GM11168 (cell line): ENCODE measurements at regions not wholly inside any gene's neighbourhood (a gene's known extent, or its start where the extent isn't known, plus 50 kb on each side); places are given as distances from the start of the nearest gene placed in this dataset.

Source experiments
- in situ Hi-C: fragments of 300-500 bp; cut with MboI; formaldehyde crosslinking; loops from one replicate; pipeline ENCODE4 v1.12.0; 2022; ENCODE audit warnings: low sequenced_read_pairs; ENCODE audit not compliant: unreplicated experiment

DNA sequence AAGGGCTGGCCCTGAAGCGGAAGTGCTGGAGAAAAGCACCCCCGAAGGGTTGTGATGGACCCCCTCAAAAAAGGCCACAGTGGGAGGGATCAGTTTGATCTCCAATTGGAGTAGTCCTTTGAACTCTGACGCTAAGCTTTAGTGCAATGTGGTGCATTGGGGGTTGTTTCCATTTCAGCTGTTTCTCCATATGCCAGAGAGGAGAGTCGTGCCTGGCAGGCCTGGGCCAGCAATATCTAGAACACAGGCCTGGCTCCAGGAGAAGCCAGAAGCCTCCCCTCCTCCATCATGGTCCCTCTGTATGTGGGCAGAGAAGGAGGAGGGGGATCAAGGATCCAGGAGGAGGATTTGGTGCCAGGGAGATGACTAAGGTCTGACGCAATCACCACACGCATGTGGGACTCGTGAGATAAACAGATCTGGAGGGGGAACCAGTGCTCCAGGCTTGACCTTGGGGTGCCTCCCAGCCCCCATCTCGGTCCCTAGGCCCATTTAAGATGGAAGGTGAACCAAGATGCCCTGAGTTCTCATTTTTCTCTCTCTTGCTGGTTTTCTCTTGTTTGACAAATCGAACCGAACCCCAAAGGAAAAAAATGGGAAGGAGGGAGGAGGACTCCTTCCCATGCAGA lies 517.4 kb upstream of the JARID2 start:
- in situ Hi-C loops, result no loop called here

DNA sequence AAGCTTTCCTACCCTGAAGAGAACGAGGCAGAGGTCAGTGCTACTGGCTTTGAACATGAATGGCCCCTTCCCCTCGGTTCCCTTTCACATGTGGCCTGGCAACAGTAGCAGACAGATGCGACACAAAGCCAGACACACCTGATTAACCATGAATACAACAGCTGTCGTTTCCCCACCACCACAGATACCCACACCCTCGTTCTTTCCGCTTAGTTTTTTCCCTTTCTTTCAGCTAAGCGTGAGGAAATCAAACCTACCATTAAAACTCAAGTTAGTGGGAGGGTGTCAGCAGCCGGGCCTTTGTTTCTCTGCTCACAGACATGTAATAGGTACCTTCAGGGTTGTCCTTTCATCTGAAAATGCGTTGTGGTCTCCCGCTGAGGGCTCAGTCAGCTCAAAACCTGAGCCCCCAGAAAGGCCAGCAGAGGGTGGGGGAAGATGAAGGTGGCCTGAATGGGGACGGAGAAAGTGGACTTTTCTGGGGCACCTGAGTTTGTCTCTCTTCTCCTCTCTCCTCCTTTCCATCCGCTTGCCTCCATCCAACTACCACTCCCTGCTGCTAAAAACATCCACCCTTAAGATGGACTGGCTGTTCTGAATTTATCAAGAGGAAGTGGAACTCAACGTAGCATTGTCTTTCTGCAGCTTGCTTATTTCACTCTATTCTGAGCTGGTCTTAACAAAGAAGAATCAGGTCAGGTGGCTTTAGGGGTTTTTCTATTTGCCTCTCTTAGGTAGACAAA lies 516.6 kb upstream of the JARID2 start:
- in situ Hi-C loops, result no loop called here

- in situ Hi-C loops, result no loop called here
Observed at GRCh38 chr6:14730654-14731053, 515.2 kb upstream of the JARID2 start.

GRCh38 chr6:14731611-14732010 lies 514.3 kb upstream of the JARID2 start:
- in situ Hi-C loops, result no loop called here

- in situ Hi-C loops, result no loop called here
Observed at GRCh38 chr6:14732226-14732843, 513.5 kb upstream of the JARID2 start.

DNA sequence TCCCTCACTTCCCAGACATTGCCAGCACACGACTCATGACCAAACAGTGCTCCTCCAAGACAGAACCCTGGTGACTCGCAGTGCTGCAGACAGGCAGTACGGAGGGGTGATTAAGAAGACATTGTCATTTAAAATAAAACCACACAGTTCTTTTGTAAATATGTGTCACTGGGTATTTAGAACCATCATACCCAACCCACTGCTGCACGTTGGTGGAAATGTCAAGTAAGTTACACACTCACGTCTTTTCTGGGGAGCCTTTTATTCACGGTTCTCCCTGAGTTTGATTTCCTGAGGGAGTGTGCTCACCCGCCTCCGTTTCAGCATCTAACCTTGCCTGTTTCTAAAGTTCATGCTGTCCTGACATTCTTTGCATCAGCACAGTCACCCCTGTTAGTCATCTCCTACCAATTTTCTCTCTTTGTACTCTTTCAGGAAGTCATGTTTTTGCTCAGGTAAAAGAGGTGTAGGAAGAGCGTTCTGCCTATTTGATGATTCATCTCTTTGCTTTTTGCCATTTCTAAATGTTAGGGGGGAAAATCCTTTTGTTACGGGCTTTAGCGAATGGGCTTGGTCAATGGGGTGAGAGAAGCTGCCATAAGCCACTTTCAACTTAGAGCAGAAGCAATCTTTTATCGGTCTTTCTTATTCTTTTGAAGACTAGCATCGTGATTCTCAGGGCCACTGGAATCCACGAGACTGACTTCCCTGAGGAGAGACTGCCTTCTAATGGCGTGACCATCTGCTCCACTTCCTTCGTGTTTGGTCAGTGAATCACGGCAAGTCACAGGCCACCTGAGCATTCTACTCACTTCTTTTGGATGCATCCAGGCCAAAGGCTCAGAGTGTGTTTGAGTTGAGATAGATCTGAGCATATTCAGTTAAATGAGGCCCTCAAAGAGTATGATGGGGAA lies 512.8 kb upstream of the JARID2 start:
- in situ Hi-C loops, result no loop called here

GRCh38 chr6:14734052-14734415 lies 511.8 kb upstream of the JARID2 start:
- in situ Hi-C loops, result no loop called here

GRCh38 chr6:14734416-14735340 lies 511.2 kb upstream of the JARID2 start:
- in situ Hi-C loops, result no loop called here

GRCh38 chr6:14735956-14736486 lies 509.8 kb upstream of the JARID2 start:
- in situ Hi-C loops, result no loop called here

DNA sequence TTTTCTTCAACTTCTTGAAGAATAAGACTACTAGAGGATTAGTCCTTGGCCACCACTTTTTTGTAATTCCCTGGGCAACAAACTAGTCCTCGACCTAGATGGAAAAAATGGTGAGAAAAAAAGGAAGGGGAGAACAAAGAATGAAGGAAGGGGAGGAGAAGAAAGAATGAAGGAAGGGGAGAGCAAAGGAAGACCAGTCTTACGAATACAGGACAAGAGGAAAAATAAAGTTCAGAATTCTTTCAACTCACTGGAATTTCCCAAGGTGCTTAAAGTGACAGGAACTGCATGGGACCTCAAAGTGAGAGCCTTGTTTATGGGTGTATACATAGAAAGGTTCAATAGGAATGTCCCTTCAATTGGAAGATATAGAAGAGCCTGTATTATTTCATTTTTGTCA lies 509.3 kb upstream of the JARID2 start:
- in situ Hi-C loops, result no loop called here

DNA sequence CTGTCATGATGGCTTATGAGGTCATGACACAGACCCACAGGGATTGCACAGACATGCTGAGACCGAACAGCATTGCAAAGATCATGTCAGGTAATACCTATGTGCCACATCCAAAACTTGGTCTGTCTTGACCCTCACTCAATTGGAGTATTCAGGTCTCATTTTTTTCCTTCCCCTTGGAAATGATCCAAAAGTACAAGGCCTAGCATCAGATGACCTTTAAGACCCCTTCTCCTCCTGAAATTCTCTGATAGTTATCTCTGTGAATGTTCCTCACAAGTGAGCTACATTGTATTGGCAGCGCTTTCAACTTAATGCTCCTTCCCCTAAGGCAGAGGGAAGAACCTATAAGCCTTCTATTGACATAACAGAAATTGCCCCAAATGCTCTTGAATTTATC lies 507.4 kb upstream of the JARID2 start:
- in situ Hi-C loops, result no loop called here

- in situ Hi-C loops, result no loop called here
Observed at GRCh38 chr6:14738933-14739332, 506.9 kb upstream of the JARID2 start.

GRCh38 chr6:14739827-14740226 lies 506.0 kb upstream of the JARID2 start:
- in situ Hi-C loops, result no loop called here

GRCh38 chr6:14742171-14742570 lies 503.7 kb upstream of the JARID2 start:
- in situ Hi-C loops, result no loop called here

- in situ Hi-C loops, result no loop called here
Observed at GRCh38 chr6:14742680-14743079, 503.2 kb upstream of the JARID2 start.

- in situ Hi-C loops, result no loop called here
Observed at GRCh38 chr6:14743144-14743473, 502.8 kb upstream of the JARID2 start.

DNA sequence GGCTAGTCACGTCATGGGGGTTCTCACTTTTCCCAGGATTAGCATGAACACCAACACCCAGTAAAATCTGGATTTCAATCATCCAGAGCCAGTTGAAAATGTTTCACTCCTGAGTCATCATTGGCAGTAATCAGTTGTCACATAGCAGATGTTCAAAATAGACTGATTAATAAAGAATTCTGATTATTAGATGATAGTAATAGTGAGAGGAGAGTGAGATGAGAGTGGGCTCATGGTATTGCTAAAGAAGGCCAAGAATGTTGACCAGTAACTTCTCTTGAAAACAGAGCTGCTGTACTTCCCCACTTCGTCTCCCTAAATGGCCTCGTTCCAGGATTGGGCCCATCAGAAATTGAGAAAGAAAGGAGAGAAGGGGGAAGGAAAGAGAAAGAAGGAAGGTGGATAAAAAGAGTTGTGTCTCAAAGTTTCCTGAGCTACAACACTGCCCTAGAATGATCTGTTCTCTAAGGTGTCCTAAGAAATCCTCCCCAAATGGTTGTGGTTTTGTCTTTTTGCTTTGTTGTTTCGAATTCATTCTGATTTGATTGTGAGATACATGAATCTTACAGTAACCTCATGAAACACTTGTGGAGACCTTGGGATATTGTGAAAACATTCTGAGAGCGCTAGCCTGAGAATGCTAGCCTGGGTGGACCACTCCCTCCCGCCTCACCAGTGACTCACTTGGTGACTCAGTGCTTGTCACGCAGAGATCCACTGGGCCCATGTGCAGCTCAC lies 502.2 kb upstream of the JARID2 start:
- in situ Hi-C loops, result no loop called here

DNA sequence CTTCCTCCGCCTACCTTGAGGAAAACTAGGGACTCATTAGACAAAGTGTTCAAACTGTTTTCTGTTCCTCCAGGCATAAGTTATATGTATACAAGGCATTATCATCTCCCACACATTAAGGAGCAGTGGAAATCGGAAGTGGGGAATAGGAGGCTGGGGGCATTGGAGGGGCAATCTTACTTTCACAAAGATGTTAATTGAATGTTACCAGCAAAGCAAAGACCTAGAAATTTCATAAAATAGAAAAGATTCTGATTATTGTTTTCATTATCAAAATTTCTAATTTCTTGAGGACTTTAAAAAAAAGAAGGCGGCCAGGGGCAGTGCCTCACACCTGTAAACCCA lies 501.7 kb upstream of the JARID2 start:
- in situ Hi-C loops, result no loop called here
